GM23338 (cell line): ENCODE measurements at regions not wholly inside any gene's neighbourhood (a gene's known extent, or its start where the extent isn't known, plus 50 kb on each side); places are given as distances from the start of the nearest gene placed in this dataset.

Experiments
- ATAC-seq: fragments of 200-7000 bp; cut with Tn5 transposase; 3 replicates; pipeline ENCODE4 v1.9.1; 2020
- DNase-seq: peaks from one replicate; pipeline ENCODE4 v3.0.0-alpha.2; 2015; ENCODE audit warnings: low spot score
- H2AFZ ChIP-seq: fragments of 200-600 bp; sonication (generic); 2 replicates; pipeline ENCODE4 v1.8.0; 2016; ENCODE audit warnings: antibody characterized with exemption, mild to moderate bottlenecking, moderate library complexity
- H3F3A ChIP-seq: fragments of 200-600 bp; sonication (generic); replicated peaks from 2 replicates; pipeline ENCODE4 v1.8.0; 2017; ENCODE audit warnings: antibody characterized with exemption, mixed run types, low read depth
- H3K27ac ChIP-seq: fragments of 200-600 bp; sonication (generic); 2 replicates; pipeline ENCODE4 v1.6.1; 2016; ENCODE audit warnings: low read depth
- H3K27me3 ChIP-seq: fragments of 200-600 bp; sonication (generic); 2 replicates; pipeline ENCODE4 v1.8.0; 2016; ENCODE audit warnings: mild to moderate bottlenecking, mixed run types, moderate library complexity; ENCODE audit not compliant: insufficient read depth
- H3K36me3 ChIP-seq: fragments of 200-600 bp; sonication (generic); 2 replicates; pipeline ENCODE4 v1.8.0; 2016; ENCODE audit warnings: mild to moderate bottlenecking; ENCODE audit not compliant: insufficient read depth
- H3K4me1 ChIP-seq: fragments of 200-600 bp; sonication (generic); 2 replicates; pipeline ENCODE4 v1.8.0; 2016; ENCODE audit warnings: mild to moderate bottlenecking, moderate library complexity; ENCODE audit not compliant: insufficient read depth
- H3K4me2 ChIP-seq: fragments of 200-600 bp; sonication (generic); 2 replicates; pipeline ENCODE4 v1.7.1; 2017; ENCODE audit warnings: mixed run types
- H3K4me3 ChIP-seq: fragments of 200-600 bp; sonication (generic); 2 replicates; pipeline ENCODE4 v1.6.1; 2016; ENCODE audit warnings: mixed run types
- H3K79me2 ChIP-seq: fragments of 200-600 bp; sonication (generic); replicated peaks from 2 replicates; pipeline ENCODE4 v1.8.0; 2017; ENCODE audit warnings: mild to moderate bottlenecking; ENCODE audit not compliant: insufficient read depth
- H3K9me2 ChIP-seq: fragments of 200-600 bp; sonication (generic); 2 replicates; pipeline ENCODE4 v1.8.0; 2017; ENCODE audit not compliant: insufficient read depth
- H4K20me1 ChIP-seq: fragments of 200-600 bp; sonication (generic); replicated peaks from 2 replicates; pipeline ENCODE4 v1.8.0; 2017; ENCODE audit warnings: mild to moderate bottlenecking; ENCODE audit not compliant: insufficient read depth
- H3K27ac Mint-ChIP-seq: 2 replicates; pipeline ENCODE4 v1.8.0; 2020; ENCODE audit warnings: inconsistent platforms, mild to moderate bottlenecking, moderate library complexity, mixed read lengths
- H3K27me3 Mint-ChIP-seq: 3 replicates; pipeline ENCODE4 v1.8.0; 2022; ENCODE audit warnings: low read depth, mild to moderate bottlenecking, moderate library complexity, mixed read lengths, inconsistent platforms; ENCODE audit not compliant: insufficient read depth, poor library complexity
- H3K36me3 Mint-ChIP-seq: 3 replicates; pipeline ENCODE4 v1.8.0; 2021; ENCODE audit warnings: low read depth, mild to moderate bottlenecking, inconsistent platforms, moderate library complexity, mixed read lengths
- H3K4me1 Mint-ChIP-seq: 3 replicates; pipeline ENCODE4 v1.8.0; 2020; ENCODE audit warnings: mild to moderate bottlenecking, inconsistent platforms, mixed read lengths
- H3K4me3 Mint-ChIP-seq: 3 replicates; pipeline ENCODE4 v1.8.0; 2021; ENCODE audit warnings: moderate library complexity, mild to moderate bottlenecking, inconsistent platforms, mixed read lengths
- H3K9me3 Mint-ChIP-seq: 3 replicates; pipeline ENCODE4 v1.8.0; 2020; ENCODE audit warnings: moderate library complexity, mild to moderate bottlenecking, inconsistent platforms, mixed read lengths
- CREB1 ChIP-seq: fragments of 250-450 bp; sonication (Bioruptor Pico); IDR thresholded peaks from 2 replicates; pipeline ENCODE4 v1.5.0; 2020; ENCODE audit warnings: low read depth, mild to moderate bottlenecking, moderate library complexity
- CTCF ChIP-seq, 2 experiments: fragments of 200-600 bp in 1 of 2; sonication (generic) in 1 of 2; conservative IDR thresholded peaks; 2 replicates each; pipeline versions ENCODE4 v1.5.1 to v1.6.1; 2016 to 2017; ENCODE audit warnings: antibody characterized with exemption in 2 of 2, low read depth in 2 of 2, mild to moderate bottlenecking in 2 of 2, moderate library complexity in 1 of 2
- ETS1 ChIP-seq: IDR thresholded peaks from 2 replicates; pipeline ENCODE4 v1.6.1; 2016; ENCODE audit warnings: antibody characterized with exemption
- EZH2 ChIP-seq: fragments of 200-600 bp; sonication (generic); IDR thresholded peaks from one replicate; pipeline ENCODE4 v1.8.0; 2017; ENCODE audit warnings: antibody characterized with exemption, mild to moderate bottlenecking, low read depth; ENCODE audit not compliant: unreplicated experiment
- EZH2phosphoT487 ChIP-seq: fragments of 200-600 bp; sonication (generic); IDR thresholded peaks from one replicate; pipeline ENCODE4 v1.8.1; 2018; ENCODE audit warnings: antibody characterized with exemption; ENCODE audit not compliant: unreplicated experiment
- JUNB ChIP-seq: IDR thresholded peaks from one replicate; pipeline ENCODE4 v1.6.1; 2016; ENCODE audit warnings: antibody characterized with exemption; ENCODE audit not compliant: unreplicated experiment
- NANOG ChIP-seq: IDR thresholded peaks from 2 replicates; pipeline ENCODE4 v1.6.1; 2016; ENCODE audit warnings: antibody characterized with exemption, borderline replicate concordance
- POLR2AphosphoS5 ChIP-seq: IDR thresholded peaks from 2 replicates; pipeline ENCODE4 v1.6.1; 2016; ENCODE audit warnings: antibody characterized with exemption, low read depth
- ZNF114 ChIP-seq: fragments of 250-450 bp; sonication (Bioruptor Pico); IDR thresholded peaks from 2 replicates; pipeline ENCODE4 v1.5.0; 2020; ENCODE audit warnings: mild to moderate bottlenecking, moderate library complexity
- ZNF331 ChIP-seq: fragments of 250-450 bp; sonication (Bioruptor Pico); IDR thresholded peaks from 2 replicates; pipeline ENCODE4 v1.5.0; 2020; ENCODE audit warnings: low read depth, mild to moderate bottlenecking, moderate library complexity
- TF ChIP-seq, protein P1 (sequence below): IDR thresholded peaks from one replicate; pipeline ENCODE4 v1.6.1; 2018; ENCODE audit warnings: antibody characterized with exemption; ENCODE audit not compliant: unreplicated experiment

DNA sequence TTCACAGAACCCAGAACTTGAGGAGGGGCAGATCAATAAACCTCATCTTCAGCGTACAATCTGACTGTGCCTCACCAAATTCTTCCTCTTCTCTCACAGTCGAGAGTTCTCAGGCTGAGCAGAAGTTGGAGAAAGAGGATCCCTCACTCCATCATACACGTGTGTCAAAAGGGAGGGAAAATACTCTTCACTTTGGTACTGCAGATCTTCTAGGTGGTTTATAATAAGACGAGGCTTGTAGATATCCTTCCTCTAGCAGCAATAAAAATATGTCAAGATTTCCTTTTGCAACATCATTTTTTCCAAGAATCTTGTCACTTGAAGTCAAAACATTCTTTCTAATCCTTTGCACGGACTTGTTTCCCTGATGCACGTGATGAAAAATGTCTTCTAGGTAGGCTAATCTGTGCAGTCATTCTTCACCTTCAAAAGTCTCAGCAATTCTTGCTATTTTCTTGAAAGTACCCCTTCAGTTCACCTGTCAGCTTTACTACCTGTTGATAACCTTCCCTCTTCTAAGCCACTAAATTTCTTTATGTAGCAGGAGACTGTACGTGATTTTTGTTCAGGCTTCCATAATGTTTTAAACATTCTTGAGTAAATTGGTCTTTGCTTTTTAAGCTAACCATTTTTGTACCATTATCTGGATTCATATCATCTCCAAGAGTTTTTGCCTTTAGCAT, 214.1 kb downstream of the NUAK1 start:
- H3K4me3 Mint-ChIP-seq = no peak overlapping the region
- peaks cover 1% of the 10 kb centered on the region; the same call in 1 of the 3 replicates for H3K4me1 Mint-ChIP-seq
- H3K4me1 ChIP-seq = peaks cover 1% of the 10 kb centered on the region; the same call in 1 of the 2 replicates
- H3K9me2 ChIP-seq = peaks cover 8% of the 10 kb centered on the region; the same call in 1 of the 2 replicates
- H3K79me2 ChIP-seq = no peaks in the 10 kb centered on the region
- no peak overlapping the region for H3K4me3 ChIP-seq
- H3K27ac ChIP-seq = no peak overlapping the region
- no peak overlapping the region for H2AFZ ChIP-seq
- H3K36me3 ChIP-seq = no peaks in the 10 kb centered on the region
- no peaks in the 10 kb centered on the region for H3K27me3 ChIP-seq
- no peak overlapping the region for H3K27ac Mint-ChIP-seq
- H3K36me3 Mint-ChIP-seq = no peaks in the 10 kb centered on the region
- no peaks in the 10 kb centered on the region for H3F3A ChIP-seq
- H4K20me1 ChIP-seq = no peaks in the 10 kb centered on the region
- ATAC-seq (no peak), DNase-seq (no peak)
- H3K9me3 Mint-ChIP-seq = peaks cover 6% of the 10 kb centered on the region; the same call in 1 of the 3 replicates
- TF ChIP-seq POLR2AphosphoS5 = no peak
- TF ChIP-seq EZH2phosphoT487 = no peak
- TF ChIP-seq EZH2 = no peak
- no peak for TF ChIP-seq NANOG
- peaks cover 2% of the 10 kb centered on the region for H3K27me3 Mint-ChIP-seq
- no peak overlapping the region for H3K4me2 ChIP-seq

DNA sequence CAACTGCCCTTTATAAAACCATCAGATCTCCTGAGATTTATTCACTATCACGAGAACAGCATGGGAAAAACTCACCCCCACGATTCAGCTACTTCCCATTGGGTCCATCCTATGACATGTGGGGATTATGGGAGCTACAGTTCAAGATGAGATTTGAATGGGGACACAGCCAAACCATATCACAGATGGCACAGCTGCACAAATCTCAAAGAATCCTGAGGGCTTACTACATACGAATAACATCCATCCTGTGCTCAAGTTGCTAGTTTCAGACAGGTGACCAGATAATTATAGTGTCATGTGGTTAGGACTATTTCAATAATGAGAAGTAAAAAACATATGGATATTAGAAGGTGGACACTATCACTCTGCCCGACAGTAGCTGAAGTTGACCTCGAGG, 211.2 kb downstream of the NUAK1 start:
- DNase-seq = no peak
- Histone ChIP-seq H2AFZ (no peak overlapping the region), H3K36me3 (no peaks in the 10 kb centered on the region), H3K4me3 (no peak overlapping the region), H3K79me2 (no peaks in the 10 kb centered on the region), H3K27me3 (no peaks in the 10 kb centered on the region), H3F3A (no peaks in the 10 kb centered on the region), H3K4me2 (no peak overlapping the region), H3K4me1 (peaks cover 9% of the 10 kb centered on the region; the same call in 1 of the 2 replicates), H3K27ac (no peak overlapping the region), H3K9me2 (peaks cover 12% of the 10 kb centered on the region), H4K20me1 (no peaks in the 10 kb centered on the region)
- Mint-ChIP-seq H3K36me3 (no peaks in the 10 kb centered on the region), H3K27ac (no peak overlapping the region), H3K4me1 (peaks cover 17% of the 10 kb centered on the region), H3K4me3 (no peak overlapping the region), H3K9me3 (peaks cover 6% of the 10 kb centered on the region; the same call in 1 of the 3 replicates), H3K27me3 (no peaks in the 10 kb centered on the region)
- no peak for ATAC-seq
- no peak for TF ChIP-seq CTCF (conservative IDR thresholded peaks at IDR 0.05; ENCODE audit: low read depth in 2 of 2)
- TF ChIP-seq ZNF331 = no peak
- TF ChIP-seq EZH2phosphoT487 = no peak
- TF ChIP-seq POLR2AphosphoS5 = no peak
- TF ChIP-seq CREB1 (CRISPR knock-in tag) = no peak
- no peak for TF ChIP-seq EZH2
- TF ChIP-seq, protein P1, sequence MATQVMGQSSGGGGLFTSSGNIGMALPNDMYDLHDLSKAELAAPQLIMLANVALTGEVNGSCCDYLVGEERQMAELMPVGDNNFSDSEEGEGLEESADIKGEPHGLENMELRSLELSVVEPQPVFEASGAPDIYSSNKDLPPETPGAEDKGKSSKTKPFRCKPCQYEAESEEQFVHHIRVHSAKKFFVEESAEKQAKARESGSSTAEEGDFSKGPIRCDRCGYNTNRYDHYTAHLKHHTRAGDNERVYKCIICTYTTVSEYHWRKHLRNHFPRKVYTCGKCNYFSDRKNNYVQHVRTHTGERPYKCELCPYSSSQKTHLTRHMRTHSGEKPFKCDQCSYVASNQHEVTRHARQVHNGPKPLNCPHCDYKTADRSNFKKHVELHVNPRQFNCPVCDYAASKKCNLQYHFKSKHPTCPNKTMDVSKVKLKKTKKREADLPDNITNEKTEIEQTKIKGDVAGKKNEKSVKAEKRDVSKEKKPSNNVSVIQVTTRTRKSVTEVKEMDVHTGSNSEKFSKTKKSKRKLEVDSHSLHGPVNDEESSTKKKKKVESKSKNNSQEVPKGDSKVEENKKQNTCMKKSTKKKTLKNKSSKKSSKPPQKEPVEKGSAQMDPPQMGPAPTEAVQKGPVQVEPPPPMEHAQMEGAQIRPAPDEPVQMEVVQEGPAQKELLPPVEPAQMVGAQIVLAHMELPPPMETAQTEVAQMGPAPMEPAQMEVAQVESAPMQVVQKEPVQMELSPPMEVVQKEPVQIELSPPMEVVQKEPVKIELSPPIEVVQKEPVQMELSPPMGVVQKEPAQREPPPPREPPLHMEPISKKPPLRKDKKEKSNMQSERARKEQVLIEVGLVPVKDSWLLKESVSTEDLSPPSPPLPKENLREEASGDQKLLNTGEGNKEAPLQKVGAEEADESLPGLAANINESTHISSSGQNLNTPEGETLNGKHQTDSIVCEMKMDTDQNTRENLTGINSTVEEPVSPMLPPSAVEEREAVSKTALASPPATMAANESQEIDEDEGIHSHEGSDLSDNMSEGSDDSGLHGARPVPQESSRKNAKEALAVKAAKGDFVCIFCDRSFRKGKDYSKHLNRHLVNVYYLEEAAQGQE = no peak
- no peak for TF ChIP-seq JUNB
- TF ChIP-seq ZNF114 (CRISPR knock-in tag) = no peak
- no peak for TF ChIP-seq ETS1
